Uterus (tissue), 2 donors: ENCODE measurements at regions not wholly inside any gene's neighbourhood (a gene's known extent, or its start where the extent isn't known, plus 50 kb on each side); places are given as distances from the start of the nearest gene placed in this dataset.

Source experiments
- POLR2A ChIP-seq, 2 donors: fragments of 450-650 bp; IDR thresholded peaks; one replicate each; pipeline ENCODE4 v1.6.1; 2016; ENCODE audit warnings: antibody characterized with exemption in 2 of 2, mild to moderate bottlenecking in 1 of 2, moderate library complexity in 1 of 2
- TF ChIP-seq, protein P1 (sequence below), 4 experiments: fragments of 200-600 bp in 2 of 4; fragments of 450-650 bp in 2 of 4; sonication (generic) in 2 of 4; IDR thresholded peaks; one replicate each; pipeline ENCODE4 v1.5.1; 2016 to 2019; ENCODE audit warnings: antibody characterized with exemption in 4 of 4, mild to moderate bottlenecking in 2 of 4, moderate library complexity in 1 of 4

DNA sequence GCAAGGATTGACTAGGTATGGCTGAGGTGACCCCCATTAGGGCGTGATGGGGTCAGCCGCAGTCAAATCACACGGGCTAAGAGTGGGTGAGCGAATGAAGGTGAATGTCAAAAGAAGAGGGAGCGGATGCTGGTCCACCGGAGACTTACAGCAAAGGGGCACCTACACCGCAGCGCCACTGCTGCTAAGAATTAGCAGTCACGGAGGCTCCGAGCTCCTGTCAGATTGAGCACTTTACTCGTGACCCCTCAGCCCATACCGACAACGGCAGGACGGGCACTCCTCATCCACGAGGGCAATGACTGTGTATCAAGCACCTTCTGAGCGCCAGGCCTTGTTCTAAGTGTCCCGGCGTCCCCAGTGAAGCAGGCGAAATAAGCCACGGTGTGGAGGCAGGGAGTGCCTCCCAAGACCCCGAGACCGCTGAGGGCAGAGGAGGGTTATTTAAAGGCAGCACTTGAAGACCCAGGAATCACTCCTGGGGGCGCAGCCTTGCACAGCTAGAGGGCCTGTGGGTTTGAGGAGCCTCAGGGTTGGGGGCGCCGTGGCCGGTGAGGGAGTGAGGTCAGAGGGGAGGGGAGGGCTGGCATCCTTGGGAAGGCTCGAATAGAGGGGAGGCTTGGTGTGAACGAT is 61.6 kb upstream of the GATA2 start:
- TF ChIP-seq, protein P1, sequence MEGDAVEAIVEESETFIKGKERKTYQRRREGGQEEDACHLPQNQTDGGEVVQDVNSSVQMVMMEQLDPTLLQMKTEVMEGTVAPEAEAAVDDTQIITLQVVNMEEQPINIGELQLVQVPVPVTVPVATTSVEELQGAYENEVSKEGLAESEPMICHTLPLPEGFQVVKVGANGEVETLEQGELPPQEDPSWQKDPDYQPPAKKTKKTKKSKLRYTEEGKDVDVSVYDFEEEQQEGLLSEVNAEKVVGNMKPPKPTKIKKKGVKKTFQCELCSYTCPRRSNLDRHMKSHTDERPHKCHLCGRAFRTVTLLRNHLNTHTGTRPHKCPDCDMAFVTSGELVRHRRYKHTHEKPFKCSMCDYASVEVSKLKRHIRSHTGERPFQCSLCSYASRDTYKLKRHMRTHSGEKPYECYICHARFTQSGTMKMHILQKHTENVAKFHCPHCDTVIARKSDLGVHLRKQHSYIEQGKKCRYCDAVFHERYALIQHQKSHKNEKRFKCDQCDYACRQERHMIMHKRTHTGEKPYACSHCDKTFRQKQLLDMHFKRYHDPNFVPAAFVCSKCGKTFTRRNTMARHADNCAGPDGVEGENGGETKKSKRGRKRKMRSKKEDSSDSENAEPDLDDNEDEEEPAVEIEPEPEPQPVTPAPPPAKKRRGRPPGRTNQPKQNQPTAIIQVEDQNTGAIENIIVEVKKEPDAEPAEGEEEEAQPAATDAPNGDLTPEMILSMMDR (IDR thresholded peaks at IDR 0.05), result no peak
- no peak for TF ChIP-seq POLR2A (IDR thresholded peaks at IDR 0.05)
